ENCODE measurements at regions not wholly inside any gene's neighbourhood (a gene's known extent, or its start where the extent isn't known, plus 50 kb on each side); places are given as distances from the start of the nearest gene placed in this dataset.

GRCh38 chr4:38467296-38467695, 196.7 kb upstream of the KLF3 start:
- TF ChIP-seq CTCF (IDR thresholded peaks at IDR 0.05; ENCODE audit: insufficient read depth, low read length, poor library complexity, severe bottlenecking) (no peak), EZH2phosphoT487 (conservative IDR thresholded peaks at IDR 0.05; ENCODE audit: low read length) (no peak)

All from SU-DHL-6 (cell line).